ENCODE measurements at regions not wholly inside any gene's neighbourhood (a gene's known extent, or its start where the extent isn't known, plus 50 kb on each side); places are given as distances from the start of the nearest gene placed in this dataset.

DNA sequence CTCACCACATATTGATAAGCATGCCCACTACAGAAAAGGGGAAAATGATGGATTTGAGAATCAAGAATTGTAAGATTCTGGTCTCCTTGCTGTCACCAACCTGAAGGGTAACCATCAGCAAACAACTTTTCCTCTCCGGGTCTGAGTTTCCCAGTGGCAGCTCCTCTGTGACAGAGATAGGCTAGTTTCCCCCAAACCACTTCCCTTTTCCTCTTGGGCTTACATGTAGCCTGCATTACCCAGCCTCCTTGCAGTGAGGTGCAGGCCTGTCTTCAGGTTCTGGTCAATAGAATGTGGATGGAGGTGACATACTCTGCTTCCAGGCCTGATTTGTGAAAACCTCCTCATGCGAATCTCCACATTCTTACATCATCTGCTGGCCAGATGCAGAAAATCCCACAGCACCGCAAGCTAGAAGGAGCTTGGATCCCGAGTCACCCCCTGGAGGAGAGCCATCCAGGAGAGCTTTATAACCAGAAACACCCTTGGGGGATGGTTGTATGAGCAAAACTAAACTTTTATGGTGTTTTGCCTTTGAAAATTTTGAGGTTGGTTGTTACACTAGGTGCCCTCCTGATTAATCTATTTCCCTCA is 206.1 kb downstream of the RGS3 start:
- TF ChIP-seq, protein P1, sequence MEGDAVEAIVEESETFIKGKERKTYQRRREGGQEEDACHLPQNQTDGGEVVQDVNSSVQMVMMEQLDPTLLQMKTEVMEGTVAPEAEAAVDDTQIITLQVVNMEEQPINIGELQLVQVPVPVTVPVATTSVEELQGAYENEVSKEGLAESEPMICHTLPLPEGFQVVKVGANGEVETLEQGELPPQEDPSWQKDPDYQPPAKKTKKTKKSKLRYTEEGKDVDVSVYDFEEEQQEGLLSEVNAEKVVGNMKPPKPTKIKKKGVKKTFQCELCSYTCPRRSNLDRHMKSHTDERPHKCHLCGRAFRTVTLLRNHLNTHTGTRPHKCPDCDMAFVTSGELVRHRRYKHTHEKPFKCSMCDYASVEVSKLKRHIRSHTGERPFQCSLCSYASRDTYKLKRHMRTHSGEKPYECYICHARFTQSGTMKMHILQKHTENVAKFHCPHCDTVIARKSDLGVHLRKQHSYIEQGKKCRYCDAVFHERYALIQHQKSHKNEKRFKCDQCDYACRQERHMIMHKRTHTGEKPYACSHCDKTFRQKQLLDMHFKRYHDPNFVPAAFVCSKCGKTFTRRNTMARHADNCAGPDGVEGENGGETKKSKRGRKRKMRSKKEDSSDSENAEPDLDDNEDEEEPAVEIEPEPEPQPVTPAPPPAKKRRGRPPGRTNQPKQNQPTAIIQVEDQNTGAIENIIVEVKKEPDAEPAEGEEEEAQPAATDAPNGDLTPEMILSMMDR (IDR thresholded peaks at IDR 0.05; ENCODE audit: poor library complexity, severe bottlenecking), result no peak
- no peak for TF ChIP-seq POLR2AphosphoS5 (IDR thresholded peaks at IDR 0.05)
- TF ChIP-seq, protein P2, sequence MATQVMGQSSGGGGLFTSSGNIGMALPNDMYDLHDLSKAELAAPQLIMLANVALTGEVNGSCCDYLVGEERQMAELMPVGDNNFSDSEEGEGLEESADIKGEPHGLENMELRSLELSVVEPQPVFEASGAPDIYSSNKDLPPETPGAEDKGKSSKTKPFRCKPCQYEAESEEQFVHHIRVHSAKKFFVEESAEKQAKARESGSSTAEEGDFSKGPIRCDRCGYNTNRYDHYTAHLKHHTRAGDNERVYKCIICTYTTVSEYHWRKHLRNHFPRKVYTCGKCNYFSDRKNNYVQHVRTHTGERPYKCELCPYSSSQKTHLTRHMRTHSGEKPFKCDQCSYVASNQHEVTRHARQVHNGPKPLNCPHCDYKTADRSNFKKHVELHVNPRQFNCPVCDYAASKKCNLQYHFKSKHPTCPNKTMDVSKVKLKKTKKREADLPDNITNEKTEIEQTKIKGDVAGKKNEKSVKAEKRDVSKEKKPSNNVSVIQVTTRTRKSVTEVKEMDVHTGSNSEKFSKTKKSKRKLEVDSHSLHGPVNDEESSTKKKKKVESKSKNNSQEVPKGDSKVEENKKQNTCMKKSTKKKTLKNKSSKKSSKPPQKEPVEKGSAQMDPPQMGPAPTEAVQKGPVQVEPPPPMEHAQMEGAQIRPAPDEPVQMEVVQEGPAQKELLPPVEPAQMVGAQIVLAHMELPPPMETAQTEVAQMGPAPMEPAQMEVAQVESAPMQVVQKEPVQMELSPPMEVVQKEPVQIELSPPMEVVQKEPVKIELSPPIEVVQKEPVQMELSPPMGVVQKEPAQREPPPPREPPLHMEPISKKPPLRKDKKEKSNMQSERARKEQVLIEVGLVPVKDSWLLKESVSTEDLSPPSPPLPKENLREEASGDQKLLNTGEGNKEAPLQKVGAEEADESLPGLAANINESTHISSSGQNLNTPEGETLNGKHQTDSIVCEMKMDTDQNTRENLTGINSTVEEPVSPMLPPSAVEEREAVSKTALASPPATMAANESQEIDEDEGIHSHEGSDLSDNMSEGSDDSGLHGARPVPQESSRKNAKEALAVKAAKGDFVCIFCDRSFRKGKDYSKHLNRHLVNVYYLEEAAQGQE (IDR thresholded peaks at IDR 0.05; ENCODE audit: borderline replicate concordance), result no peak
- no peak for TF ChIP-seq TAF1 (IDR thresholded peaks at IDR 0.05; ENCODE audit: low read depth)
- TF ChIP-seq EP300 (conservative IDR thresholded peaks at IDR 0.05; ENCODE audit: poor library complexity, severe bottlenecking), result no peak
- TF ChIP-seq RAD21 (conservative IDR thresholded peaks at IDR 0.05), result no peak
- no peak for TF ChIP-seq EZH2 (IDR thresholded peaks at IDR 0.05; ENCODE audit: borderline replicate concordance, insufficient read depth, low read length, poor library complexity, severe bottlenecking)
- TF ChIP-seq SMC3 (conservative IDR thresholded peaks at IDR 0.05; ENCODE audit: poor library complexity), result no peak

Data from neural cell (in vitro differentiated cells).